NT2/D1 (cell line): ENCODE measurements at regions not wholly inside any gene's neighbourhood (a gene's known extent, or its start where the extent isn't known, plus 50 kb on each side); places are given as distances from the start of the nearest gene placed in this dataset.

Source experiments
- SUZ12 ChIP-seq: IDR thresholded peaks from 2 replicates; pipeline ENCODE4 v1.6.1; 2011; ENCODE audit not compliant: insufficient read length, insufficient read depth; ENCODE audit errors: extremely low read depth
- YY1 ChIP-seq: IDR thresholded peaks from 2 replicates; pipeline ENCODE4 v1.6.1; 2011; ENCODE audit not compliant: insufficient read length, insufficient read depth
- ZNF274 ChIP-seq: IDR thresholded peaks from 2 replicates; pipeline ENCODE4 v1.6.1; 2011; ENCODE audit warnings: mild to moderate bottlenecking, low read depth, low read length

DNA sequence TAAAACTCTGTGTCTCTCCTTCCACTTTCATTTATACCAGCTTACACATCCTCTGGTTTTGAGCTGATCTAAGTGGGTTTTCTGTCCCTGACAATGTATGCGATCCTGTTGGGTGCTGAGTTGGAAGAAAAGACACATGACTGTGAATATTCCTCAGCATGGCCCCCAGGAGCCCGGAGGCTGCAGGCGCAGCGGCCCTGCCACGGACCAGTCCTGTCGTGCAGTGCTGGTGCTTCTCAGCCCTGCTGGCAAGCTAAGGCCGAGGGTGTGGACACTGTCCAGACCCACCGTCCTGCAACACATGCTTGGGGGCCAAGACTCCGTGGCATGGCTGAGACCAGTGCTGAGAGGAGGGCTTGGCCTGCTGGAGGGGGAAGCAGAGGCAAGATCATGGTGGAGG is 328.9 kb upstream of the IRX2 start:
- TF ChIP-seq ZNF274: no peak
- TF ChIP-seq YY1: no peak
- no peak for TF ChIP-seq SUZ12
